SH-SY5Y (cell line): ENCODE measurements at regions not wholly inside any gene's neighbourhood (a gene's known extent, or its start where the extent isn't known, plus 50 kb on each side); places are given as distances from the start of the nearest gene placed in this dataset.

Source experiments
- GATA2 ChIP-seq: IDR thresholded peaks from 2 replicates; pipeline ENCODE4 v1.6.1; 2011; ENCODE audit warnings: mild to moderate bottlenecking, low read depth, low read length
- GATA3 ChIP-seq: IDR thresholded peaks from 2 replicates; pipeline ENCODE4 v1.6.1; 2011; ENCODE audit warnings: low read depth, mild to moderate bottlenecking, low read length, moderate library complexity

GRCh38 chr1:117739504-117739903 is 133.7 kb downstream of the TENT5C start:
- TF ChIP-seq GATA3 (no peak), GATA2 (no peak)
